Hypothalamus (tissue), 51 donors: ENCODE measurements at regions not wholly inside any gene's neighbourhood (a gene's known extent, or its start where the extent isn't known, plus 50 kb on each side); places are given as distances from the start of the nearest gene placed in this dataset.

Experiments used
- DNase-seq, 51 donors: peaks; one replicate each; lab custom pipeline; 2025; lab: John Stamatoyannopoulos, UW

DNA sequence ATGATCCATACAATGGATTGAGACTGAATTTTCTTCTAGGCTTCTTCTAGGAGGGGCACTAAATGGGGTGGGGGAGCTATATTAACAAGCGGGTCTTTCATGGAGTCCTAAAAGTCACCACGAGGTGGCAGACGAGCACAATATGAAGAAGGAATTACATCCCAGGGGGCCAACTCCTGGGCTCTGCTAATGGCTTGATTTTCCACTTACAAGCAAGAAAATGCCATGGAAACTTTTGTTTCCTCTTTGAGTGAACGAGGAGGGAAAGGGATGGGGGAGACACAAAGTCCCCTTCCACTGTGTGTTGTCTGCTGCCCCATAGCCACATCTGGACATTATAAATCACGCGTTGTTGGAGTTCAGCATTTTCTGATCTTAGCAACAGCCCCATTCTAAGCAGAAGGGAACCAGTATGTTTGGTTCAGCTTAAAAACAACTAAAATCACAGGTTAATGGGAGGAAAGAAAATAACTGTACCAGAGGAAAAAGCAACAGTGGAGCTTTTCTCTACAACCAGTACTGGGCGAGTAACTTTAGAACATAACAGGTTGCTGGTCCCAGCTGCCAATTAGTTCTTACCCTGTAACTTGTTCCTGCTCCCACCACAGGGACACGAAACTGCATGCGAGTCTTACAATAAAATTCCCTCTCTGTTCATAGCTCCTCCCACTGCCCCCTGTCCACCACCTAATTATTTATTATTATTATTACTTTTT, 285.0 kb upstream of the PARD3B start:
- peak in 41 of 51 donors; percentile 6 to 85 (median 40) for DNase-seq

DNA sequence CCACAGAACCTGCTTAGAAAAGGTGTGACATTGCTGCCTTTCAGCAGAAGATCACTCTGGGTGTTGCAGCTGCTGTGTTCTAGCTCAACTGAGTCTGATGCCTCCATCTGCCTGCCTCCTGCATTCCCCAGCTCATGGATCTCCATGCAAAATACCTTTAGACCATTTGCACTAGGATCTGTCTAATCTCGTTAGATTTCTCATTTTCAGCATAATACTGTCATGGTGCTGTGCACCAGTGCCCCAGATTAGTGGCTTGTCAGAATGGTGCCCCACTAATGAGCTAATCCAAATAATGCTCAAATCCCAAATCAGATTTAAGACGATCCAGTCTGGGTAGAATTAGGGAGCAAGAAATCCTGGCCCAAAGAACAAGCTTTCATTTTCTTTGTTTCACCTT, 284.4 kb upstream of the PARD3B start:
- peak in 1 of 51 donors; percentile 61 for DNase-seq

DNA sequence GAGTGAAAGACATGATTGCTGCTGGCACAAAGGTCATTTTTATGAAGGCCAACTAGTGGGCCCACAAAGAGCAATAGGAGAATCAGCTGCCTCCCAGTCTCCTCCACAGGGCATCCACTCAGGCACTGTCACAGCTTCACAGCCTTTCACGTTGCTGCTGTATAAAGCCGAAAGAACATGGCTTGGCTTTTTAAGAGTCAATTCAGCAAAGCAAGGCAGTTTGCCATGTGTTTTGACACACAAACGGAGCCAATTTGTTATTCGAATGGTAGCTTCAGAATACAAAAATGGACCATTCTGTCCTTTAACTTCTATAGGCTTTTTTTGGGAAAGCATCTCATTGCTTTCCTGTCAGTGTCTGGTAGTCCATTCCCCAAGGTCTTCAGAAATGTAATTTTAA, 283.4 kb upstream of the PARD3B start:
- peak in 14 of 51 donors; percentile 6 to 57 (median 15) for DNase-seq

DNA sequence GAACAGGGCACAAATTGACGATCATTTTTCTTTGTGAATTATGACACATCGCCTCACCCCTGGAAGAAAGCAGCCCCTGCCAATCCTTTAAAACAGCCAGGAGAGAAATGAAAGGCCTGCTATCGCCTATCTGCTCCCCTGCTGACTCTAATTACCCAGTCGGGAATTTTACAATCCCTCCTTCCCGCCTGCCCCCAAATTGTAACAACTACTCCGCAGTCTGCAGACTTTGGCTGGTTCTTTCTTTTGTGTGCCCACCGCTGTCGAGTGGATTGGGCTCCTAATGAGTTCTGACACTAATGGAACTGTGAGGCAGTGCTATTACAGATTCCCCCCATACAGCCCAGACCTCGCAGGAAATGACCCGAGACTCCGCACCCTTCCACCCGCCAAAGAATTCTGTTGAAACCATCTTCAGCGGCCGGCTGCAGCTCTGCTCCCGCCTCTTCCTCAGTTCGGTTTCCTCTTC, 281.2 kb upstream of the PARD3B start:
- no peak for DNase-seq

DNA sequence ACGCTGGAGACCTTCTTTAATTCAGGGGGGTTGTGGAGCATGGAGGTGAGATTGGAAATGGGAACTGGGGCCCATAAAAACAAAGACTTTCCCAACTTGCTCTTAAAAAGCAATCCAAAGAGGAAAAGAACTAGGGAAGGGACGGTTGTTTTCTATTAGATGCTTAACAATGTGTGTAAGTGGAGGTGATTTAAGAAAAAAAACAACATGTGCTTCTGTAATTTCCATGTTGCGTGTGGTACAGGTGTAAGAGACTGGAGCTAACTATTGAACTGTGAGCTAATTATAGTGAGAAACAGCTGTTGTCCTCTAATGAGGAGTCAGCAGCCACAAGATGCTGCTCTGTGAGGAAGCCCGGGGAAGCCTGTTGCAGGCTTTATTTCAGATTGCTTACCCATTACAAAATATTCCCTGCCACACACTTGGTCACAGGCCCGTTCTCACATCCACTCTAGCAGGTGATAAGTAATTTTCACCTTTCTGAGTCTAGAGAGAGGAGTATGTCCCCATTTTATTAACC, 280.6 kb upstream of the PARD3B start:
- no peak for DNase-seq

DNA sequence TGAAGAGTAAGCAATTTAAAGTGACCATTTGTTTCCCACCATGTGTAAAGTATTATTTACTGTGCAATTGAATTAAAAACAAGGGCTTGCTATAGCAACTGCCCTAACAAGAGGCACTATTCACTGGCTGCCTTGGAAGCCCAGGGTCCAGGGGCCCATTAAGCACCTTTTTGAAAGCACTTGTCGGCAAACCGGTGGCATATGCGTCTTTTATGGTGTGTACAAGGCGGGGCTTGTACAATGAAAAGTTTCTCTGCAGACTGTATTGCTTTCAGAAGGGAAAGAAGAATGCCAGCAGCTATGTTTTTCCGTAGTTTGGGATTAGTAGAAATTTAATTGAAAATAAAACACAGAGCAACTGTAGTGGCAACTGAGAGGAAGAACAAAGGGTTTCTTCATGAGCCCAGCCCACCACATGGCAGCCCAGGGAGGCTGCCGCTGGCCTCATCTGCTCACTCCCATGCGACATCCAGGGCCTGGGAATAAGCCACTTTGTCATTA, 279.5 kb upstream of the PARD3B start:
- peak in 26 of 51 donors; percentile 8 to 80 (median 30) for DNase-seq

DNA sequence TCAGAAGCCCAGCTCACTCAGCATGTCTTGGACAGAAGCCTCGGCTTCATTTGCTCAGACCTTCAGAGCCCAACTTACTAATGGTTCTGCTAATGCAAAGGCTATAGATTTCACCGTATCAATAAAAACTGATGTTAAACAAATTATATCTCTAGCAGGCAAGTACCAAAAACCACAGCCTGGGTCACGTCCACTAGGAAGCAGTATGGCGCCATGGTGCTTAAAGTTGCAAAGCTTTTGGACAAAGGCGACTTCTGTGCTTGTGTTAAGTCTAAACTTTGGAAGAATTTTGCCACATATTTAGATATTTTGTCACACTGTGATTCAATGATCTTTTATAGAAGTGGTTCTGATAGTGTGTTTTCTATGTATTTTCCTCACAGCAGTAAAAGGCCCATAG, 276.8 kb upstream of the PARD3B start:
- DNase-seq = peak in 2 of 51 donors; percentile 4 to 7

DNA sequence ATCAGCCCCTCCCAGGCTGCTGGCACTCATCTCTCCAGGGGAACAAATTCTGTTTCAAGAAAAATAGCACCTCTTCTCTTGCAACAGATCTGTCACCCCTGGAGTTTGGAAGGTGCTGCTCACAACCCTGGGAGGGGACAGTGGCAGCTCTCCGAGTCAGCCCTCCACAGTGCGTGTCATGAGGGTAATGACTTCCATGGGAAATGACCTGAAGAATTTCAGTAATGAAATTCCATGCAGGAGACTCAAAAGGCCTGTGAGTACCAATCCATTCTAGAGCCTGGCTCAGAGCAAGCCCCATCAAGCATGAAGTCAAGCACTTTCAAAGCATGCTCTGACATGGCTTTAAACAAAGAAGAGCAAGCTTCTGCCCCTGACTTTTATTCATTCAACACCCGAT, 276.3 kb upstream of the PARD3B start:
- peak in 1 of 51 donors; percentile 7 for DNase-seq

DNA sequence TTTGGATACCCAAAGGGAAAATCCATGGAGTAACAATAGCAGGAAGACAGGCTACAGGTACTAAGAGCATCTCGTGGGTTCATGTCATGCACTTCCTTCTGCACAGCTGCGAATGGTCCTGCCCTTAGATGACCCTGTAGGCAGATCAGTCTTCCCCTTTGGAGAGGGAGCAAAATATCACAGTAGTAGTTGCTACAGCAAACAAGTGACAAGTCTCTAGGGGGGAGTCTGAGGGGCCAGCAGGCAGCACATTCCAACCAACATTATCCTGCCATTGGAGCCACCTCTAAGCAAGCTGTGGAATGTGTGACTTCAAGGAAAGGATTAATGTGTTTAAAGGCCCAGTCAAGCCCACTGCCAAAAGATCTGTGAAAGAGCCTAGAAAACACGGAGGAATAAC, 273.2 kb upstream of the PARD3B start:
- DNase-seq = no peak

DNA sequence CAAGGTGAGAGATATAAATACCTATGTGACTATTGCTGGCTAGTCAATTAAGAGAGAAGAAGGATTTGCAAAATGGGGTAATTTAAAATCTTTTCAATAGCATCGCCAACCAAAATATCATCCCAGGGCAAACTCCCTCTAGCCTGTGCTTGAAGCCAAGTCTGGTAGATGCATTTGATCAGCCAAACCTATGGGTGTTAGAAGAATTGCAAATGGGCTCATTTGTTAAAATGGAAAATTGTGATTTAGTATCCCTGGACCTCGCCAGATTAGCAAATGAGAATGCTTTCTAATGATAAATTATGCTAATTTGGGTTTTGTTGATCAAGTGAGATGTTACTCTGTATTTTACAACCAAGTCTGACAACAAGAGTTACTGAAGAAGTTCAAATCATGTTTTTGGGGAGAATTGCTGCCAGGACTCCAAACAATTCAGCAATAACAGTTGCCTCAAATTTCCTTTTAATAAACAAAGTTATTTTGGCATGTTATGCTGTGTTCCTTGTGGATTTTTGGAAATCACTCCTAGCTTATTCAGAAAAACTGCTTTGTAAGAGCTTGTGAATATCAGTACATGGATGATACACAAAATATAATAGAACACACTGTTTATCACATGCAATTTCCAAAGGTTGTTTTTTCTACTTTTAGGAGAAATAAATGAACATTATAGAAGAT, 272.5 kb upstream of the PARD3B start:
- no peak for DNase-seq

DNA sequence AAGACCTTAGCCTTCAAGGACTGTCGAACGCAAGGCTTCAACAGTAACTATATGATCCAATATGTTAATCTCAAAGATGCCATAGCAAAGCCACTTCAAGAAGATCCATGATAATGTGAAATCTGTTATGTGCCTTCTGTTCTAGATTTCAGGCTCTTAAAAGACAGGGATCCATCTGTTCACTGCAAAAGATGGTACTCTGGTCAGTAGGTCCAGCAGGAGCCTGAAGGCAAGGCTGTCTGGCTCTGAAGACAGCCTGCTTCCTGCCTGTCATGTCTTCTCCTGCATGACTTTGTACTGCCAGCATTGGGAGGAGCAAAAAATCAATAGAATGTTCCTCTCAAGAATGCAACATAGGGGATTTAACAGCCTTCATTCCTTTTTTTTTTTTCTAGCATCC, 270.8 kb upstream of the PARD3B start:
- DNase-seq = peak in 2 of 51 donors; percentile 10 to 78

DNA sequence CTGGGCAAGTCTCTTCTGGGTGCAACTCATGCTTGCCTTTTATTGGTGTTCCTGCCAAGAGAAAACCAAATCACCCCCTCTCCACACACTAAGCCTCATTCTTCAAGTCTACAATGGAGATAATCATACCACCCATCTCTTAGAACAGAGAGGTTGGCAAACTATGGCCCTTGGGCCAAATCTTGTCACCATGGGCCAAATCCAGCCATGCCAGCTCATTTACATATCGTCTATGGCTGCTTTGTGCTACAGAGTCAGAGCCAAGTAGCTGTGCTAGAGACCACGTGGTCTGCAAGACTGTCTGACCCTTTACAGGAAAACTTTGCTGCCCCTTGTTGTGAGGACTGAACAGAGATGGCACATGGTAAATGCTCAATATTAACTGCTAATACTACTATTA, 270.3 kb upstream of the PARD3B start:
- DNase-seq = peak in 40 of 51 donors; percentile 8 to 93 (median 68)

DNA sequence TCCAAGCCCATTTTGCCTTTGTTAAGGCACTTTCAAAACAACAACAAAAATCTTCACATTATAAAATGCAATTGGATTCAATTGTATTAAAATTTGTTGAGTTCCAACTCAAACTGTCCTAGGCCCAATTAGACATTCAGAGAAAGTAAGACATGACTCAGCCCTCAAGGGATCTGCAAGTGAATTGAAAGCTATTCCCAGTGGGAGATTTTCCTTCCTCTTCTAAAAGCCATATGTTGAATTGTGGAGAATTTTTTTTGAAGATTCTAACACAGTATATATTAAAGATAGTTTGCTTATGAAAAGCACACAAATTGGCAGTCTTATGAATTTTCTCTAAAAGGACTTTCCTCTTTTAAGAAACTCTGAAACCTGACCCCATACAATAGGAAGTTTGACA, 268.0 kb upstream of the PARD3B start:
- DNase-seq = no peak

DNA sequence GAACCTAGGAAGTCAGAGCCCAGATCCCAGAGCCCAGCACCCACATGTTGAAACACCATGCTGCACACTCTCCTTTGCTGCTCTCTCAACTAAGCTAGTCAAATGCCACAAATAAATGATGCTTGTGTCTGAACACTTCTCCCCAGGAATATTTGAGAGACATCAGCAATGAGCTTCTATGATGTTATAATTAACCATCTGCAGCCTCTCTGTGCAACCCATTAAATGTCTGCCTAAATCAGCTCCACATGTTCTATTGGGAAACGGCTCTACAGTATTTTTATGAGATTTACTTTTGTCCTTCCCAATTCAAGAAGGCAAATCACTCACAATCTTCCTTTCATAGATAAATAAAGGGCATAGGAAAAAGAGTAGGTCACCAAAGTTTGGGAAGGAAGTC, 266.8 kb upstream of the PARD3B start:
- no peak for DNase-seq

DNA sequence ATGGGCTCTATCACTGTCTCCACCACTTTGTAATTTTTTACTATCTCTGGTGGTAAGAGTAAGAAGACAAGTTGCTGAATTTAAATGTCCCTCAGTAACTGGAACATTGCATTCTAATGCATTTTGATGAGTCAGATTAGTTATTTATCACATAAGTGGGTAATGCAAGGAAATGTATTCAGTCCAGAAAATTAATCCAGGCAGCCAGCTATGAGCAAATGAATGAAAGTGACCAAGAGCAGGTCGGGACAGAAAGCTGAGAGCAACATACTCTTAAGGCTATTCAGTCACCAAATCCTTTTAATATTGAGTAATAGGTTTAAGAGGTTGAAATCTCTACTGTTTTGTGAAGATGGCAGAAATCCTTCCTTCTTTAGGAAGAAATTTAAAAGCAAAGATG, 265.5 kb upstream of the PARD3B start:
- no peak for DNase-seq

DNA sequence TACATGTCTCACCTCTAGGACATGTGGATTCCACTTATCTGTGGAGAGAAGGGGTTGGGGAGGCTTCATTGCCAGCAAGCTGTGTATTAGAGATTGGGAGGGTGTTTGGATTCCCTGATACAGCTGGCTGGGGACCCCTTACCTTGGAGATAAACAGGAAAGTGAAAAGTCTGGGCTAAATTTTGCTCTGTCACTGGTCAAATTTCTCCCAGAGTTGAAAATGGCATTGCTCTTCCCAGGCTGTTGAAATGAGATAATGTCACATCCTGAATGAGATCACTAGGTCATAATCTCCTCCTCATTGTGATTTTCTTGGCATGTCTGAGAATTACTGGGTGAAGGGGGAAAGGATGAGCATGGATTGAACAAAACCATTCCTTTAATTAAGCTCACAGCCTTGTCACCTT, 265.0 kb upstream of the PARD3B start:
- DNase-seq = no peak

DNA sequence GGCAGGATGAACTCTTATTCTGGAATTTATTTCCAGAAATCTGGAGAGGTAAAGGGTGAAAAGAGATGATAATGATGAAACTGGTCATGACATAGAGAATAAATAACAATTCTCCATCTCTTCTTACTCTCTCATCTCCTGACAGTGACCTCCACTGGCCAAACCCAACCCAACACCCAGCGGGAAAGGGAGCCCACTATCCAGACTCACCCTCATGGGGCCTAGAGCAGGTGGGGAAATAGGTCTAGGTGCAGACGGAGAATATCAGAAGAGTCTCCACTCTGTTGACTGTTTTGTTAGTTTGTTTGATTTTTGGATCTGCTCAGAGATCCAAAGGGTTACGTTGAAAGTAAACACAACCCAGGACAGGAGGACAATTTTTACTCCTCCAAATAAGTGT, 263.2 kb upstream of the PARD3B start:
- no peak for DNase-seq

DNA sequence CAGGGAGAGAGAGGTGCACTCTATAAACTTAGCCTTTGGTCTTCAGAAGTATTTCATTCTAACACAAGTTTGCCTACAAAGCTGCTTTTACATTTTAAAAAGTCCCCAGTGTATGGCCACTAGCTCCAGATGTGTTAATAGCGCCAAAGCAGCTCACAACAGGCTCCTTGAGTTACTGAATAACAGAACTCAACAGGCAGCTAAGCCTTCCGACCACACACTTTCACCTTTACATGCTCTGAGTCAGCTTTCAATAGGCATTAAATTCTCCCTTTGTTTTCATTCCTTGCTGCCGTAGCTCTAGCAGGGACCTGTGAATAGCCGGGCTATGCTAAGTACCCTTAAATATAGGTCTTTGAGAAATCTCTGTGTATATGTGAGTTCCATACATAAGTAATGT, 262.8 kb upstream of the PARD3B start:
- DNase-seq = no peak

DNA sequence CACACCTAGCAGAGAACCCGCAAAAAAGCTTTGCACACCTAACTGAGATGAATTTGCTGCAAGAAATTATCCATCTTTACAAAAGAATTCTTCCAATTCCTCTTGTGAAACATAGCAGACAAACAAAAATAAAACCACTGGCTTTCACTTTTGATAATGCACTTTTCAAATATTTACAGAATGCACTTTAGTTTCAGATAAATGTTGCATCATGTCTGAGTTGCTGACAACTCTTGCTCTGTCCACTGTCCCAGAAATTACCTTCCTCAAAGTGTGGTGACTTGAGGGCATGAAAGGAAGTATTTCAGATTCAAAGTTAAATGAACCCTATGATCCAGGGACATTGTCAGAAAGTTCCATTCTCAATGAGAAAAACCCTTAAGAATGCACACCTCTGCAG, 256.2 kb upstream of the PARD3B start:
- no peak for DNase-seq

DNA sequence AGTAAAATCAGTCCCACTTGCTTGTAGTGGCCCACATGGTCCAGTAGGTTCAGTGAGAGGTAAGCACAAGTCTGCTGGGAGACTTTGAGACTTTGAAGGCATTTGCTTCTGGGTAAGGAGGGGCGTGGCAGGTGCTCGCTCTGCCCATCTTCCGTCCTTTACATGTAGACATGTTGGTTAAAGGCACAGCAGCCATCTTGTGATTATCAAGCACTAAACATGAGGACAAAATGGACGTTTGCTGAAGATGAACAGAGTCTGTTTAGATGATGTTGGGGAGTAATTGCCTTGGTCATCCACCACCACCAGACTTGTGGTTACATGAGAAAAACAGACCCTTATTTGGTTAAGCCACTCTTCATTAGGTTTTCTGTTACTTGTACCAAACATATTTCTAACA, 252.8 kb upstream of the PARD3B start:
- DNase-seq = no peak

DNA sequence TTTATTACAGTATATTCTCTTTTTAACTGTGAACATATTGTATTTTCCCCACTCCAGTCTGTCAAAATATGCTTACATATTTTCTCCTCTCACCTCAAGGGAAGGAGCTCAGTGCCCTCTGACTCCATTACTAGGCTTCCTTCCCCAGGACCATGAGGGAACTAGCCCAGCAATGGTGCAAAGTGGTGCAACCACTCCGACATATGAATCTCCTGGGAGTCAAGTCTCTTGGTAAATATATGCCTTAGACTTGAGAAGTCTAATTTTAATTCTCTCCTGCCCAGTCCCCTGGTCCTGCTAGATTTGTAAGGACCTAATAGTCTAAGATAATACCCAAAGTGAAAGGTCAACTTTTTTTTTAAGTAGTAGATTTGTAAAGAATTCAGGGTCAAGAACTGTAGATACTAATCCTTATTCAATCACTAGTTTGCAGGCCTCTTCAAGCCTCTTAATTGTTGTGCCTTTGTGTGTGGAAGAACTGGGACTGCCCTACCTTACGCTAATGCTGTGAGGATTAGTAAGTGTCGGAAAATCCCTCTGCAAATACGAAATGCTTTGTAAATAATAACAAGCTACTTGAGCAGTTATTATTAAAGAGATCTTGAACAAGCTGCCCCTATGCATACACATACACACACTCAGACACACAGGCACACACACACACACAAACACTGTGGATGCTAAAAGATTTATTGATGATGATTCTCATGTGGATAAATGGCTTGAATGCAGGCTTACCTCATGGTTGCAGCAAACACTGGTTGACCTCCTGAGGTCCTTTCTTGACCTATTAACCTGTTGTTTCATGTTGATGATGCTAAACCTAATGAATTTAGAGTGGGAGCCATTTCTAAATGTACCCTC, 251.2 kb upstream of the PARD3B start:
- no peak for DNase-seq
